WTC11 (cell line): ENCODE measurements at regions not wholly inside any gene's neighbourhood (a gene's known extent, or its start where the extent isn't known, plus 50 kb on each side); places are given as distances from the start of the nearest gene placed in this dataset.

ENCODE experiments used
- ATAC-seq: fragments of 200-7000 bp; cut with Tn5 transposase; 2 replicates; pipeline ENCODE4 v1.10.0; 2021; ENCODE audit warnings: mild to moderate bottlenecking, moderate library complexity
- CTCF ChIA-PET: fragments of 300-600 bp; sonication (Branson Sonifier 250); formaldehyde crosslinking; loops from one replicate; lab custom pipeline; 2021; ENCODE audit warnings: antibody characterized with exemption; lab: Charles Lee
- POLR2A ChIA-PET: fragments of 350-600 bp; sonication (Branson Sonifier 250); formaldehyde crosslinking; loops from one replicate; lab custom pipeline; 2021; ENCODE audit warnings: antibody characterized with exemption; lab: Charles Lee
- DNase-seq: peaks from one replicate; pipeline ENCODE4 v3.0.0; 2021; ENCODE audit warnings: low spot score
- H3K27ac Mint-ChIP-seq: 2 replicates; pipeline ENCODE4 v1.8.0; 2021; ENCODE audit warnings: mixed read lengths
- H3K27me3 Mint-ChIP-seq: 2 replicates; pipeline ENCODE4 v1.8.0; 2021; ENCODE audit warnings: low read depth, mild to moderate bottlenecking, moderate library complexity, mixed read lengths
- H3K36me3 Mint-ChIP-seq: 2 replicates; pipeline ENCODE4 v1.8.0; 2021; ENCODE audit warnings: mixed read lengths
- H3K4me1 Mint-ChIP-seq: 2 replicates; pipeline ENCODE4 v1.8.0; 2022; ENCODE audit warnings: mixed read lengths
- H3K4me3 Mint-ChIP-seq: 2 replicates; pipeline ENCODE4 v1.8.0; 2021; ENCODE audit warnings: mild to moderate bottlenecking, moderate library complexity, mixed read lengths
- H3K9me3 Mint-ChIP-seq: 2 replicates; pipeline ENCODE4 v1.8.0; 2021; ENCODE audit warnings: mixed read lengths
- ESRRA ChIP-seq: sonication (generic); formaldehyde crosslinking; IDR thresholded peaks from 2 replicates; pipeline ENCODE4 v1.8.1; 2022; ENCODE audit warnings: mild to moderate bottlenecking, missing genetic modification reagents, borderline replicate concordance
- ETV6 ChIP-seq: sonication (generic); formaldehyde crosslinking; IDR thresholded peaks from 2 replicates; pipeline ENCODE4 v1.8.1; 2022; ENCODE audit warnings: mild to moderate bottlenecking, missing genetic modification reagents
- GRHL2 ChIP-seq: fragments of 250-450 bp; sonication (Bioruptor Pico); IDR thresholded peaks from 2 replicates; pipeline ENCODE4 v1.8.0; 2022; ENCODE audit warnings: mild to moderate bottlenecking, moderate library complexity; ENCODE audit not compliant: insufficient replicate concordance, severe bottlenecking
- IRF2 ChIP-seq: sonication (generic); formaldehyde crosslinking; IDR thresholded peaks from 2 replicates; pipeline ENCODE4 v1.8.0; 2022; ENCODE audit warnings: low read depth, missing genetic modification reagents, borderline replicate concordance
- JAZF1 ChIP-seq: fragments of 250-450 bp; sonication (Bioruptor Pico); IDR thresholded peaks from 2 replicates; pipeline ENCODE4 v1.9.0; 2021; ENCODE audit warnings: moderate library complexity, mild to moderate bottlenecking, inconsistent platforms
- NR2C2 ChIP-seq: sonication (generic); formaldehyde crosslinking; IDR thresholded peaks from 2 replicates; pipeline ENCODE4 v1.8.0; 2022; ENCODE audit warnings: mild to moderate bottlenecking, missing genetic modification reagents
- OVOL2 ChIP-seq: fragments of 250-450 bp; sonication (Bioruptor Pico); IDR thresholded peaks from 2 replicates; pipeline ENCODE4 v1.9.0; 2021; ENCODE audit warnings: mild to moderate bottlenecking, borderline replicate concordance
- PRRX2 ChIP-seq: fragments of 250-450 bp; sonication (Bioruptor Pico); IDR thresholded peaks from 2 replicates; pipeline ENCODE4 v1.8.0; 2021; ENCODE audit warnings: mild to moderate bottlenecking
- SMAD3 ChIP-seq: sonication (generic); formaldehyde crosslinking; IDR thresholded peaks from 2 replicates; pipeline ENCODE4 v1.8.0; 2022; ENCODE audit warnings: missing genetic modification reagents, mild to moderate bottlenecking, borderline replicate concordance
- ZNF121 ChIP-seq: sonication (generic); formaldehyde crosslinking; IDR thresholded peaks from 2 replicates; pipeline ENCODE4 v1.8.0; 2023; ENCODE audit warnings: missing genetic modification reagents
- ZNF263 ChIP-seq: sonication (generic); formaldehyde crosslinking; IDR thresholded peaks from 2 replicates; pipeline ENCODE4 v1.8.1; 2022; ENCODE audit warnings: low read depth, mild to moderate bottlenecking, moderate library complexity, missing genetic modification reagents
- ZNF317 ChIP-seq: sonication (generic); formaldehyde crosslinking; IDR thresholded peaks from 2 replicates; pipeline ENCODE4 v1.8.1; 2023; ENCODE audit warnings: low read depth, mild to moderate bottlenecking, moderate library complexity, missing genetic modification reagents, borderline replicate concordance
- ZNF423 ChIP-seq: fragments of 250-450 bp; sonication (Bioruptor Pico); IDR thresholded peaks from 2 replicates; pipeline ENCODE4 v2.1.2; 2022; ENCODE audit warnings: mild to moderate bottlenecking, moderate library complexity
- TF ChIP-seq, protein P1 (sequence below): sonication (generic); formaldehyde crosslinking; IDR thresholded peaks from 2 replicates; pipeline ENCODE4 v1.8.0; 2022; ENCODE audit warnings: mild to moderate bottlenecking, missing genetic modification reagents
- TF ChIP-seq, protein P2 (sequence below): sonication (generic); formaldehyde crosslinking; IDR thresholded peaks from 2 replicates; pipeline ENCODE4 v1.8.0; 2022; ENCODE audit warnings: mild to moderate bottlenecking, missing genetic modification reagents
- TF ChIP-seq, protein P3 (sequence below): sonication (generic); formaldehyde crosslinking; IDR thresholded peaks from 2 replicates; pipeline ENCODE4 v1.8.0; 2023; ENCODE audit warnings: mild to moderate bottlenecking, missing genetic modification reagents
- TF ChIP-seq, protein P4 (sequence below): sonication (generic); formaldehyde crosslinking; IDR thresholded peaks from 2 replicates; pipeline ENCODE4 v1.8.0; 2022; ENCODE audit warnings: mild to moderate bottlenecking, missing genetic modification reagents
- TF ChIP-seq, protein P5 (sequence below): sonication (generic); formaldehyde crosslinking; IDR thresholded peaks from 2 replicates; pipeline ENCODE4 v1.8.1; 2022; ENCODE audit warnings: low read depth, mild to moderate bottlenecking, moderate library complexity, missing genetic modification reagents, borderline replicate concordance

DNA sequence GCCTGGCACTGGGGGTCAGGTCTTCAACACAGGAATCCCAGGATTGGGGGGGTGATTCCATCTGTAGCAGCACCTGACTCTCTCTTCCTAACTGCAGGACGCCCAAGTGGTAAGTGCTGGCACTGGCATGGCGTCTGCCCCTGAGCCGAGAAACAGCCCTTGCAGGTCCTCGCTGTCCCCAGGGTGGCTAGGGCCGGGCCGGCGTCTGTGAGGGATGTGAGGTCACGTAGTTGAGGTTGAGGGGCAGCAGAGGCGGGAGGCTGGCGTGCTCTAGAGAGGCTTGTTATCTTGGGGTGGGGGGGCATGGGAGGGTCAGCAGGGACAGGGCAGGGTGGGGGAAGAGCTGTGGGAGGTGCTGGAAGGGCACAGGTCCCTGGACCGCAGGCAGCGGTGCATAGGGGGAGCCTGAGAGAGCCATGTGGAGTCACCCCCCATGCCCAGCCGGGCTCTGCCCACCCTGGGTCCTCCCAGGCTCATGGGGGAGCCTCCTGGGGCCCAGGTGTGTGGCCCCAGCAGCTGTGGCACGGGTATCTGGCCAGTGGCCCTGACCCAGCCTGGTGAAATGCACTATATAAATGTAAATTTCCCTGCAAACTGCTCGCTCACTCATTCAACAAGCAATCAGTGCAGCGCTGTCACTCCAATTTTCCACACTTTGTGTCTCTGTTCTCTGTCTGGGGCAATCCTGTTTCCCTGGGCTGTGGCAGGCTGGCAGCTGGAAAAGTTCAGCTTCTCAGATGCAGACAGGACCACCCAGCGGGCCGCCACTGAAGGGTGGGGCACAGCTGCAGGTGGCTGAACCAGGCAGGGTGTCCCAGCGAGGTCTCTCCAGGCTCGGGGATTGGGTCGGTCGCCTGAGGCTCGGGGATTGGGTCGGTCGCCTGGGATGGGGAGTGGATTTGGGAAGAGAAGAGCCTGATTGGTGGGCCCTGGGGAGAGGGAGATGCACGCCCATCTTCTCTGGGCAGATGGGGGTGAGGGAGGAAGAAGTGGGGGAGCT is 102.2 kb upstream of the NKX1-1 start (continued):
- no peak for TF ChIP-seq JAZF1 (CRISPR knock-in tag)
- TF ChIP-seq, all 79 proteins: peak for 0

DNA sequence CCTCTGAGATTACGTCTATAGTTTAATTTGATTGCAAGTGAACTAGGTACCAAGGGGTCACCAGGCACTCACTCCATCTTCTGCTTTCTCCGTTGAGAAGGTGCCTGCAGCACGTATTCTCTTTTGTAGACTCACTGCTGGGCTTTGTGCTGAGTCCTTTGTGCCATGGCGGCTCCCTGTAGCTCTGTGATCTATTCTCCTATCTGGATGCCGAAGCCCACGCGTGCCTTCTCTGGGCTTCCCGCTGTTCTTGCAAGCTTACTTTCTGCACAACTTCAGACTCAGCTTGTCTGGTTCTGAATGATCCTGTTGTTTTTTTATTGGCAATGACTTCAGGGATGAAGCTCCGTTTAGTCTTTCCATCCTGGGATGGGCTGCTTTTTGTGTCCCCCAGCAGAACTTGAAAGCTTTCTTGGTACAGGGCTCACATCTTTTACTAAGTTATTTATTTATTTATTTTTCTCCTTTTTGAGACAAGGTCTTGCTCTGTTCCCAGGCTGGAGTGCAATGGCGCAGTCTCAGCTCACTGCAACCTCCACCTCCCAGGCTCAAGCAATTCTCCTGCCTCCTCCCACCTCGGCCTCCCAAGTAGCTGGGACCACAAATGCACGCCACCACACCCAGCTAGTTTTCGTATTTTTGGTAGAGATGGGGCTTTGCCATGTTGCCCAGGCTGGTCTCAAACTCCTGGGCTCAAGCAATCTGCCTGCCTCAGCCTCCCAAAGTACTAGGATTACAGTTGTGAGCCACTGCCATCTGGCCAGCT is 100.9 kb upstream of the NKX1-1 start:
- ChIA-PET POLR2A (interaction anchor here (0.6 kb wide), 1 partner anchor 20 kb away, joined by 3 read pairs; no protein-coding TSS in a partner anchor), CTCF (interaction anchor here (1.2 to 1.4 kb wide), 4 partner anchors 18 to 151 kb away, joined by 4 read pairs; no protein-coding TSS in a partner anchor)
- Mint-ChIP-seq H3K36me3 (no peaks in the 10 kb centered on the region), H3K4me1 (peaks cover 4% of the 10 kb centered on the region), H3K9me3 (peaks cover 3% of the 10 kb centered on the region; the same call in 1 of the 2 replicates), H3K4me3 (no peak overlapping the region), H3K27ac (no peak overlapping the region), H3K27me3 (no peaks in the 10 kb centered on the region)
- TF ChIP-seq, protein P1, sequence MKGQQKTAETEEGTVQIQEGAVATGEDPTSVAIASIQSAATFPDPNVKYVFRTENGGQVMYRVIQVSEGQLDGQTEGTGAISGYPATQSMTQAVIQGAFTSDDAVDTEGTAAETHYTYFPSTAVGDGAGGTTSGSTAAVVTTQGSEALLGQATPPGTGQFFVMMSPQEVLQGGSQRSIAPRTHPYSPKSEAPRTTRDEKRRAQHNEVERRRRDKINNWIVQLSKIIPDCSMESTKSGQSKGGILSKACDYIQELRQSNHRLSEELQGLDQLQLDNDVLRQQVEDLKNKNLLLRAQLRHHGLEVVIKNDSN (CRISPR knock-in tag), result no peak
- TF ChIP-seq ZNF423 (CRISPR knock-in tag), result peak; percentile 24; the same call in 1 of the 2 replicates
- ATAC-seq (no peak), DNase-seq (peak; percentile 6)

DNA sequence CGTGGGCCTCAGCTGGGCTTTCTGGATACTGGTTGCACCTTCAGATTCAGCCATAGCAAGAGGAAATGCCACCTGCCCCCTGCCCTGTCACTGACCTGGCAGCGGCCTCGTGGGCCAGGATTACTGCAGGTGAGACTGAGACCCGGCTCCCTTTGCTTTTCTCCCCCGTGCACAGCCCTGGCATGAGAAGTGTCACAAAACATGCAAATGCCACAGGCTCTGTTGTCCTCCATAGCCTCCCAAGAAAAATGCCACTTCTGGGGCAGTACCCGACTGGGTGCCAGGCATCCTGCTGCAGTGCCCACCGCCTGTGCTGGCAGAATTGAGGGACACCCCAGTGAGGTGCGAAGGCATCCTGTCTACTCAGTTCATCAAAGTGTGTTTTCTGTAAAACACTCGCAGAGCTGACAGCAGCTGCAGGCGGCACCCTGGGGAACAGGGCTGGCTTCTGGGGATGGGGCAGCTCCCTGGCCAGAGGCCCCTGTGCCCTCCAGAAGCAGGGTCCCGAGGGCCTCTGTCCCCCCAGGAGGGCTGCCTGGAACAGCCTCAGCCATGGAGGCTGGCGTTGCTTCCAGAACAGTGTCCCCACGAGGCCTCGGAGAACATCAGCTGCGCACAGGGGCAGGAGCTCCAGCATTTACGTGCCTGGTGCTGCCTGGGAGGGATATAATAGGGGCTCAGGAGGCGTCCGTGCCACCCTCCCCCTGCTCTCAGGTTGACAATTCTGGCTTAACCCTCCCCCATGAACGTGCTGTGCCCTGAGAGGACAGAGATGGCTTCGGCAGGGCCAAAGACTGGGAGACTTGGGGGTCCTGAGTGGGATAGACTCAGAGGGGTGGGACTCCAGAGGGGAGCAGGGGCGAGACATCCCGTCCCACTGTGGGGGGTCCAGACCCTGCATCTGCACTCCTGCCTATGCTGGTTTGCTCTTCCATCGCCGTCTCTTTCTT is 99.5 kb upstream of the NKX1-1 start:
- H3K27me3 Mint-ChIP-seq, result no peaks in the 10 kb centered on the region
- CTCF ChIA-PET, result no interaction called here

More for the DNA sequence above, 99.5 kb upstream of the NKX1-1 start:
- Mint-ChIP-seq H3K4me1 (peaks cover 4% of the 10 kb centered on the region), H3K36me3 (no peaks in the 10 kb centered on the region), H3K9me3 (no peaks in the 10 kb centered on the region), H3K4me3 (no peak overlapping the region), H3K27ac (no peak overlapping the region)
- ATAC-seq (no peak; the same call in 1 of the 2 replicates), DNase-seq (peak; percentile 8)
- TF ChIP-seq OVOL2 (CRISPR knock-in tag), result no peak
- TF ChIP-seq, protein P2, sequence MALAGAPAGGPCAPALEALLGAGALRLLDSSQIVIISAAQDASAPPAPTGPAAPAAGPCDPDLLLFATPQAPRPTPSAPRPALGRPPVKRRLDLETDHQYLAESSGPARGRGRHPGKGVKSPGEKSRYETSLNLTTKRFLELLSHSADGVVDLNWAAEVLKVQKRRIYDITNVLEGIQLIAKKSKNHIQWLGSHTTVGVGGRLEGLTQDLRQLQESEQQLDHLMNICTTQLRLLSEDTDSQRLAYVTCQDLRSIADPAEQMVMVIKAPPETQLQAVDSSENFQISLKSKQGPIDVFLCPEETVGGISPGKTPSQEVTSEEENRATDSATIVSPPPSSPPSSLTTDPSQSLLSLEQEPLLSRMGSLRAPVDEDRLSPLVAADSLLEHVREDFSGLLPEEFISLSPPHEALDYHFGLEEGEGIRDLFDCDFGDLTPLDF (CRISPR knock-in tag), result no peak
- no peak for TF ChIP-seq ETV6 (CRISPR knock-in tag)
- no peak for TF ChIP-seq IRF2
- no peak for TF ChIP-seq SMAD3
- TF ChIP-seq, protein P3, sequence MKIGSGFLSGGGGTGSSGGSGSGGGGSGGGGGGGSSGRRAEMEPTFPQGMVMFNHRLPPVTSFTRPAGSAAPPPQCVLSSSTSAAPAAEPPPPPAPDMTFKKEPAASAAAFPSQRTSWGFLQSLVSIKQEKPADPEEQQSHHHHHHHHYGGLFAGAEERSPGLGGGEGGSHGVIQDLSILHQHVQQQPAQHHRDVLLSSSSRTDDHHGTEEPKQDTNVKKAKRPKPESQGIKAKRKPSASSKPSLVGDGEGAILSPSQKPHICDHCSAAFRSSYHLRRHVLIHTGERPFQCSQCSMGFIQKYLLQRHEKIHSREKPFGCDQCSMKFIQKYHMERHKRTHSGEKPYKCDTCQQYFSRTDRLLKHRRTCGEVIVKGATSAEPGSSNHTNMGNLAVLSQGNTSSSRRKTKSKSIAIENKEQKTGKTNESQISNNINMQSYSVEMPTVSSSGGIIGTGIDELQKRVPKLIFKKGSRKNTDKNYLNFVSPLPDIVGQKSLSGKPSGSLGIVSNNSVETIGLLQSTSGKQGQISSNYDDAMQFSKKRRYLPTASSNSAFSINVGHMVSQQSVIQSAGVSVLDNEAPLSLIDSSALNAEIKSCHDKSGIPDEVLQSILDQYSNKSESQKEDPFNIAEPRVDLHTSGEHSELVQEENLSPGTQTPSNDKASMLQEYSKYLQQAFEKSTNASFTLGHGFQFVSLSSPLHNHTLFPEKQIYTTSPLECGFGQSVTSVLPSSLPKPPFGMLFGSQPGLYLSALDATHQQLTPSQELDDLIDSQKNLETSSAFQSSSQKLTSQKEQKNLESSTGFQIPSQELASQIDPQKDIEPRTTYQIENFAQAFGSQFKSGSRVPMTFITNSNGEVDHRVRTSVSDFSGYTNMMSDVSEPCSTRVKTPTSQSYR (CRISPR knock-in tag), result no peak
- TF ChIP-seq, protein P4, sequence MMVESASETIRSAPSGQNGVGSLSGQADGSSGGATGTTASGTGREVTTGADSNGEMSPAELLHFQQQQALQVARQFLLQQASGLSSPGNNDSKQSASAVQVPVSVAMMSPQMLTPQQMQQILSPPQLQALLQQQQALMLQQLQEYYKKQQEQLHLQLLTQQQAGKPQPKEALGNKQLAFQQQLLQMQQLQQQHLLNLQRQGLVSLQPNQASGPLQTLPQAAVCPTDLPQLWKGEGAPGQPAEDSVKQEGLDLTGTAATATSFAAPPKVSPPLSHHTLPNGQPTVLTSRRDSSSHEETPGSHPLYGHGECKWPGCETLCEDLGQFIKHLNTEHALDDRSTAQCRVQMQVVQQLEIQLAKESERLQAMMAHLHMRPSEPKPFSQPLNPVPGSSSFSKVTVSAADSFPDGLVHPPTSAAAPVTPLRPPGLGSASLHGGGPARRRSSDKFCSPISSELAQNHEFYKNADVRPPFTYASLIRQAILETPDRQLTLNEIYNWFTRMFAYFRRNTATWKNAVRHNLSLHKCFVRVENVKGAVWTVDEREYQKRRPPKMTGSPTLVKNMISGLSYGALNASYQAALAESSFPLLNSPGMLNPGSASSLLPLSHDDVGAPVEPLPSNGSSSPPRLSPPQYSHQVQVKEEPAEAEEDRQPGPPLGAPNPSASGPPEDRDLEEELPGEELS (CRISPR knock-in tag), result no peak
- TF ChIP-seq, protein P5, sequence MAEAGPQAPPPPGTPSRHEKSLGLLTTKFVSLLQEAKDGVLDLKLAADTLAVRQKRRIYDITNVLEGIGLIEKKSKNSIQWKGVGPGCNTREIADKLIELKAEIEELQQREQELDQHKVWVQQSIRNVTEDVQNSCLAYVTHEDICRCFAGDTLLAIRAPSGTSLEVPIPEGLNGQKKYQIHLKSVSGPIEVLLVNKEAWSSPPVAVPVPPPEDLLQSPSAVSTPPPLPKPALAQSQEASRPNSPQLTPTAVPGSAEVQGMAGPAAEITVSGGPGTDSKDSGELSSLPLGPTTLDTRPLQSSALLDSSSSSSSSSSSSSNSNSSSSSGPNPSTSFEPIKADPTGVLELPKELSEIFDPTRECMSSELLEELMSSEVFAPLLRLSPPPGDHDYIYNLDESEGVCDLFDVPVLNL (CRISPR knock-in tag), result no peak
- no peak for TF ChIP-seq ZNF121 (CRISPR knock-in tag)
- TF ChIP-seq ZNF317 (CRISPR knock-in tag), result no peak
- TF ChIP-seq PRRX2 (CRISPR knock-in tag), result no peak
- no peak for TF ChIP-seq ZNF263 (CRISPR knock-in tag)
- no peak for TF ChIP-seq NR2C2 (CRISPR knock-in tag)
- TF ChIP-seq GRHL2 (CRISPR knock-in tag), result no peak
- no peak for TF ChIP-seq ESRRA (CRISPR knock-in tag)
- POLR2A ChIA-PET, result no interaction called here
